ENCODE measurements at regions not wholly inside any gene's neighbourhood (a gene's known extent, or its start where the extent isn't known, plus 50 kb on each side); places are given as distances from the start of the nearest gene placed in this dataset.

GRCh38 chr9:119523508-119523907, 154.3 kb upstream of the BRINP1 start:
- TF ChIP-seq GLI4 (tag by site-specific recombination; IDR thresholded peaks at IDR 0.05) (no peak), ZNF629 (tag by site-specific recombination; IDR thresholded peaks at IDR 0.05) (no peak), ZBTB8A (tag by site-specific recombination; IDR thresholded peaks at IDR 0.05) (no peak), ZNF549 (tag by site-specific recombination; IDR thresholded peaks at IDR 0.05) (no peak), ZNF768 (tag by site-specific recombination; IDR thresholded peaks at IDR 0.05) (no peak)
- TF ChIP-seq, protein P1, sequence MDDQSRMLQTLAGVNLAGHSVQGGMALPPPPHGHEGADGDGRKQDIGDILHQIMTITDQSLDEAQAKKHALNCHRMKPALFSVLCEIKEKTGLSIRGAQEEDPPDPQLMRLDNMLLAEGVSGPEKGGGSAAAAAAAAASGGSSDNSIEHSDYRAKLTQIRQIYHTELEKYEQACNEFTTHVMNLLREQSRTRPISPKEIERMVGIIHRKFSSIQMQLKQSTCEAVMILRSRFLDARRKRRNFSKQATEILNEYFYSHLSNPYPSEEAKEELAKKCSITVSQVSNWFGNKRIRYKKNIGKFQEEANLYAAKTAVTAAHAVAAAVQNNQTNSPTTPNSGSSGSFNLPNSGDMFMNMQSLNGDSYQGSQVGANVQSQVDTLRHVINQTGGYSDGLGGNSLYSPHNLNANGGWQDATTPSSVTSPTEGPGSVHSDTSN (CRISPR knock-in tag; IDR thresholded peaks at IDR 0.05), result no peak
- TF ChIP-seq, protein P2, sequence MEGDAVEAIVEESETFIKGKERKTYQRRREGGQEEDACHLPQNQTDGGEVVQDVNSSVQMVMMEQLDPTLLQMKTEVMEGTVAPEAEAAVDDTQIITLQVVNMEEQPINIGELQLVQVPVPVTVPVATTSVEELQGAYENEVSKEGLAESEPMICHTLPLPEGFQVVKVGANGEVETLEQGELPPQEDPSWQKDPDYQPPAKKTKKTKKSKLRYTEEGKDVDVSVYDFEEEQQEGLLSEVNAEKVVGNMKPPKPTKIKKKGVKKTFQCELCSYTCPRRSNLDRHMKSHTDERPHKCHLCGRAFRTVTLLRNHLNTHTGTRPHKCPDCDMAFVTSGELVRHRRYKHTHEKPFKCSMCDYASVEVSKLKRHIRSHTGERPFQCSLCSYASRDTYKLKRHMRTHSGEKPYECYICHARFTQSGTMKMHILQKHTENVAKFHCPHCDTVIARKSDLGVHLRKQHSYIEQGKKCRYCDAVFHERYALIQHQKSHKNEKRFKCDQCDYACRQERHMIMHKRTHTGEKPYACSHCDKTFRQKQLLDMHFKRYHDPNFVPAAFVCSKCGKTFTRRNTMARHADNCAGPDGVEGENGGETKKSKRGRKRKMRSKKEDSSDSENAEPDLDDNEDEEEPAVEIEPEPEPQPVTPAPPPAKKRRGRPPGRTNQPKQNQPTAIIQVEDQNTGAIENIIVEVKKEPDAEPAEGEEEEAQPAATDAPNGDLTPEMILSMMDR (tag by site-specific recombination; IDR thresholded peaks at IDR 0.05), result no peak

All from HEK293 (cell line).